SK-N-SH treated with all-trans-retinoic acid at 6 μM for 48 hours (cell line): ENCODE measurements at regions not wholly inside any gene's neighbourhood (a gene's known extent, or its start where the extent isn't known, plus 50 kb on each side); places are given as distances from the start of the nearest gene placed in this dataset.

Experiments
- ATAC-seq: fragments of 200-7000 bp; cut with Tn5 transposase; 3 replicates; pipeline ENCODE4 v1.9.1; 2020; ENCODE audit warnings: mild to moderate bottlenecking, moderate library complexity
- ARNTL ChIP-seq: fragments of 450-650 bp; formaldehyde crosslinking; IDR thresholded peaks from 2 replicates; pipeline ENCODE4 v1.5.0; 2020; ENCODE audit warnings: low read depth, mild to moderate bottlenecking, moderate library complexity, borderline replicate concordance
- BACH2 ChIP-seq: fragments of 250-450 bp; sonication (Bioruptor Pico); IDR thresholded peaks from 2 replicates; pipeline ENCODE4 v1.9.0; 2021; ENCODE audit warnings: mild to moderate bottlenecking, borderline replicate concordance
- CSDC2 ChIP-seq: fragments of 250-450 bp; sonication (Bioruptor Pico); IDR thresholded peaks from 2 replicates; pipeline ENCODE4 v1.5.0; 2020; ENCODE audit warnings: mild to moderate bottlenecking, moderate library complexity
- ESRRG ChIP-seq: fragments of 250-450 bp; sonication (Bioruptor Pico); IDR thresholded peaks from 2 replicates; pipeline ENCODE4 v1.6.1; 2021; ENCODE audit warnings: mild to moderate bottlenecking
- GLIS3 ChIP-seq: fragments of 250-450 bp; sonication (Bioruptor Pico); IDR thresholded peaks from 2 replicates; pipeline ENCODE4 v1.5.0; 2020; ENCODE audit warnings: mild to moderate bottlenecking, moderate library complexity
- ISL1 ChIP-seq: fragments of 250-450 bp; sonication (Bioruptor Pico); IDR thresholded peaks from 2 replicates; pipeline ENCODE4 v2.1.2; 2022; ENCODE audit warnings: mild to moderate bottlenecking, moderate library complexity
- OSR1 ChIP-seq: fragments of 250-450 bp; sonication (Bioruptor Pico); IDR thresholded peaks from 2 replicates; pipeline ENCODE4 v1.8.0; 2022; ENCODE audit warnings: moderate library complexity, mild to moderate bottlenecking, inconsistent platforms
- PPARA ChIP-seq: fragments of 250-450 bp; sonication (Bioruptor Pico); IDR thresholded peaks from 2 replicates; pipeline ENCODE4 v1.5.0; 2020; ENCODE audit warnings: mild to moderate bottlenecking, borderline replicate concordance
- RARB ChIP-seq: fragments of 250-450 bp; sonication (Bioruptor Pico); IDR thresholded peaks from 2 replicates; pipeline ENCODE4 v1.8.0; 2021; ENCODE audit warnings: mild to moderate bottlenecking, moderate library complexity
- TCF4 ChIP-seq: fragments of 250-450 bp; sonication (Bioruptor Pico); IDR thresholded peaks from 2 replicates; pipeline ENCODE4 v1.8.0; 2021; ENCODE audit warnings: mild to moderate bottlenecking, moderate library complexity, borderline replicate concordance
- TOX ChIP-seq: fragments of 250-450 bp; sonication (Bioruptor Pico); IDR thresholded peaks from 2 replicates; pipeline ENCODE4 v1.8.0; 2021; ENCODE audit warnings: mild to moderate bottlenecking, moderate library complexity, borderline replicate concordance
- ZC3H10 ChIP-seq: fragments of 250-450 bp; sonication (Bioruptor Pico); IDR thresholded peaks from 2 replicates; pipeline ENCODE4 v1.5.1; 2021; ENCODE audit warnings: mild to moderate bottlenecking, moderate library complexity
- ZFP3 ChIP-seq: fragments of 250-450 bp; sonication (Bioruptor Pico); IDR thresholded peaks from 2 replicates; pipeline ENCODE4 v1.5.0; 2020; ENCODE audit warnings: mild to moderate bottlenecking, moderate library complexity
- ZFP30 ChIP-seq: fragments of 450-650 bp; formaldehyde crosslinking; IDR thresholded peaks from 2 replicates; pipeline ENCODE4 v1.5.0; 2022; ENCODE audit warnings: mild to moderate bottlenecking, moderate library complexity
- ZNF565 ChIP-seq: fragments of 450-650 bp; formaldehyde crosslinking; conservative IDR thresholded peaks from 2 replicates; pipeline ENCODE4 v1.5.0; 2020; ENCODE audit warnings: low read depth, mild to moderate bottlenecking, moderate library complexity
- ZNF70 ChIP-seq: fragments of 450-650 bp; formaldehyde crosslinking; IDR thresholded peaks from 2 replicates; pipeline ENCODE4 v1.5.0; 2020; ENCODE audit warnings: mild to moderate bottlenecking, moderate library complexity
- ZNF8 ChIP-seq: fragments of 450-650 bp; formaldehyde crosslinking; IDR thresholded peaks from 2 replicates; pipeline ENCODE4 v1.5.0; 2020; ENCODE audit warnings: mild to moderate bottlenecking, moderate library complexity
- TF ChIP-seq, protein P1 (sequence below): fragments of 250-450 bp; sonication (Bioruptor Pico); IDR thresholded peaks from 2 replicates; pipeline ENCODE4 v1.8.0; 2021; ENCODE audit warnings: low read depth, mild to moderate bottlenecking, moderate library complexity, borderline replicate concordance
- TF ChIP-seq, protein P2 (sequence below): fragments of 250-450 bp; sonication (Bioruptor Pico); IDR thresholded peaks from 2 replicates; pipeline ENCODE4 v1.5.1; 2020; ENCODE audit warnings: low read depth, mild to moderate bottlenecking, moderate library complexity
- TF ChIP-seq, protein P3 (sequence below): fragments of 250-450 bp; sonication (Bioruptor Pico); IDR thresholded peaks from 2 replicates; pipeline ENCODE4 v1.8.0; 2020; ENCODE audit warnings: mild to moderate bottlenecking, moderate library complexity, borderline replicate concordance
- TF ChIP-seq, protein P4 (sequence below): fragments of 250-450 bp; sonication (Bioruptor Pico); IDR thresholded peaks from 2 replicates; pipeline ENCODE4 v1.5.1; 2021; ENCODE audit warnings: mild to moderate bottlenecking, moderate library complexity

DNA sequence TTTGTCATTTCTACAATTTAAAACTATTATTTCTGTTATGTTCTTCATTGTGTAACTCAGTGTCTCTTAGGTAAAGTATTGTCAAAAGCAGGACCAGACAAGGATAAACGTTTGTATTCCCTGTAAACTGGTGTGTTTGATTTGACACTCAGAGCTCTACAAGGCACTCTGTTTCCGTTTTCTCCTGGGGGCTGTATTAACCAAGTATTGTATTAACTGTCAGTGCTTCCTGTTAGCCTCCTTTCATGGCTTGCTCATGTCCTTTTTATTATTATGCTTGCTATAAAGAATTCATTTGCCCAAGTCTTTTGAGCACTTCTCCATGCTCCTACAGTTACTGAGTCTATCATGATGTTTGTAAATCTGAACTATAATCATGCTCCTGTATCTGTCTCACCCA lies 323.7 kb downstream of the LPIN1 start:
- peak; percentile 78 for ATAC-seq

DNA sequence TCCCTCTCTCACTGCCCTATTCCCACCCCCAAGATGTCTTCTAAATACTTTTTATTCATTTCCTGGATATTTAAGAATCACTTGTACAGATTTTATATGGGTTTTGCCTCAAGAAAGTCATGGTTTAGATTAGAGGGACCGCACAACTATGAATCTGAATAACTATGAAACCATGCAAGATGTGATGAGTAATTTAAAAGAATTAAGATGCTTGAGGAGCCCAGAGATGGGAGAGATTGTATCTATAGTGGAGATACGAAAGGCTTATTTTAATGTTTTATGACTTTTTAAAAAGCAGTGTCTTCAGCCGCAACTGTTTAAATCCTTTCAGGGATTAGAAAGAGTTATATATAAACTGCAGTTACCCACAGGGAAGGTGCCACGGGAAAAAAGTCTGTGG lies 324.1 kb downstream of the LPIN1 start:
- no peak for TF ChIP-seq RARB (CRISPR knock-in tag)
- TF ChIP-seq ARNTL, result no peak
- no peak for TF ChIP-seq OSR1 (CRISPR knock-in tag)
- no peak for TF ChIP-seq CSDC2
- no peak for TF ChIP-seq ISL1
- no peak for TF ChIP-seq PPARA (CRISPR knock-in tag)
- TF ChIP-seq ZNF70 (CRISPR knock-in tag), result no peak
- TF ChIP-seq, protein P1, sequence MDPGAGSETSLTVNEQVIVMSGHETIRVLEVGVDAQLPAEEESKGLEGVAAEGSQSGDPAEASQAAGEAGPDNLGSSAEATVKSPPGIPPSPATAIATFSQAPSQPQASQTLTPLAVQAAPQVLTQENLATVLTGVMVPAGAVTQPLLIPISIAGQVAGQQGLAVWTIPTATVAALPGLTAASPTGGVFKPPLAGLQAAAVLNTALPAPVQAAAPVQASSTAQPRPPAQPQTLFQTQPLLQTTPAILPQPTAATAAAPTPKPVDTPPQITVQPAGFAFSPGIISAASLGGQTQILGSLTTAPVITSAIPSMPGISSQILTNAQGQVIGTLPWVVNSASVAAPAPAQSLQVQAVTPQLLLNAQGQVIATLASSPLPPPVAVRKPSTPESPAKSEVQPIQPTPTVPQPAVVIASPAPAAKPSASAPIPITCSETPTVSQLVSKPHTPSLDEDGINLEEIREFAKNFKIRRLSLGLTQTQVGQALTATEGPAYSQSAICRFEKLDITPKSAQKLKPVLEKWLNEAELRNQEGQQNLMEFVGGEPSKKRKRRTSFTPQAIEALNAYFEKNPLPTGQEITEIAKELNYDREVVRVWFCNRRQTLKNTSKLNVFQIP (CRISPR knock-in tag), result no peak
- no peak for TF ChIP-seq ESRRG (CRISPR knock-in tag)
- TF ChIP-seq BACH2, result no peak
- TF ChIP-seq ZFP3 (CRISPR knock-in tag), result no peak
- TF ChIP-seq, protein P2, sequence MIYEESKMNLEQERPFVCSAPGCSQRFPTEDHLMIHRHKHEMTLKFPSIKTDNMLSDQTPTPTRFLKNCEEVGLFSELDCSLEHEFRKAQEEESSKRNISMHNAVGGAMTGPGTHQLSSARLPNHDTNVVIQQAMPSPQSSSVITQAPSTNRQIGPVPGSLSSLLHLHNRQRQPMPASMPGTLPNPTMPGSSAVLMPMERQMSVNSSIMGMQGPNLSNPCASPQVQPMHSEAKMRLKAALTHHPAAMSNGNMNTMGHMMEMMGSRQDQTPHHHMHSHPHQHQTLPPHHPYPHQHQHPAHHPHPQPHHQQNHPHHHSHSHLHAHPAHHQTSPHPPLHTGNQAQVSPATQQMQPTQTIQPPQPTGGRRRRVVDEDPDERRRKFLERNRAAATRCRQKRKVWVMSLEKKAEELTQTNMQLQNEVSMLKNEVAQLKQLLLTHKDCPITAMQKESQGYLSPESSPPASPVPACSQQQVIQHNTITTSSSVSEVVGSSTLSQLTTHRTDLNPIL, result no peak
- no peak for TF ChIP-seq ZNF565 (CRISPR knock-in tag)
- no peak for TF ChIP-seq TOX (CRISPR knock-in tag)
- no peak for TF ChIP-seq ZFP30 (CRISPR knock-in tag)
- TF ChIP-seq ZNF8 (CRISPR knock-in tag), result no peak
- TF ChIP-seq, protein P3, sequence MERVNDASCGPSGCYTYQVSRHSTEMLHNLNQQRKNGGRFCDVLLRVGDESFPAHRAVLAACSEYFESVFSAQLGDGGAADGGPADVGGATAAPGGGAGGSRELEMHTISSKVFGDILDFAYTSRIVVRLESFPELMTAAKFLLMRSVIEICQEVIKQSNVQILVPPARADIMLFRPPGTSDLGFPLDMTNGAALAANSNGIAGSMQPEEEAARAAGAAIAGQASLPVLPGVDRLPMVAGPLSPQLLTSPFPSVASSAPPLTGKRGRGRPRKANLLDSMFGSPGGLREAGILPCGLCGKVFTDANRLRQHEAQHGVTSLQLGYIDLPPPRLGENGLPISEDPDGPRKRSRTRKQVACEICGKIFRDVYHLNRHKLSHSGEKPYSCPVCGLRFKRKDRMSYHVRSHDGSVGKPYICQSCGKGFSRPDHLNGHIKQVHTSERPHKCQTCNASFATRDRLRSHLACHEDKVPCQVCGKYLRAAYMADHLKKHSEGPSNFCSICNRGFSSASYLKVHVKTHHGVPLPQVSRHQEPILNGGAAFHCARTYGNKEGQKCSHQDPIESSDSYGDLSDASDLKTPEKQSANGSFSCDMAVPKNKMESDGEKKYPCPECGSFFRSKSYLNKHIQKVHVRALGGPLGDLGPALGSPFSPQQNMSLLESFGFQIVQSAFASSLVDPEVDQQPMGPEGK (CRISPR knock-in tag), result no peak
- TF ChIP-seq TCF4, result no peak
- no peak for TF ChIP-seq ZC3H10 (CRISPR knock-in tag)
- TF ChIP-seq GLIS3 (CRISPR knock-in tag), result no peak
- ATAC-seq, result peak; percentile 89

More for the DNA sequence above, 323.7 kb downstream of the LPIN1 start:
- no peak for TF ChIP-seq ZNF565 (CRISPR knock-in tag)
- no peak for TF ChIP-seq GLIS3 (CRISPR knock-in tag)
- no peak for TF ChIP-seq TOX (CRISPR knock-in tag)
- TF ChIP-seq, protein P1 (CRISPR knock-in tag), result no peak
- TF ChIP-seq, protein P3 (CRISPR knock-in tag), result no peak
- no peak for TF ChIP-seq ZNF8 (CRISPR knock-in tag)
- TF ChIP-seq BACH2, result no peak
- no peak for TF ChIP-seq ESRRG (CRISPR knock-in tag)
- no peak for TF ChIP-seq ZNF70 (CRISPR knock-in tag)
- TF ChIP-seq, all 23 proteins: peak for 0

DNA sequence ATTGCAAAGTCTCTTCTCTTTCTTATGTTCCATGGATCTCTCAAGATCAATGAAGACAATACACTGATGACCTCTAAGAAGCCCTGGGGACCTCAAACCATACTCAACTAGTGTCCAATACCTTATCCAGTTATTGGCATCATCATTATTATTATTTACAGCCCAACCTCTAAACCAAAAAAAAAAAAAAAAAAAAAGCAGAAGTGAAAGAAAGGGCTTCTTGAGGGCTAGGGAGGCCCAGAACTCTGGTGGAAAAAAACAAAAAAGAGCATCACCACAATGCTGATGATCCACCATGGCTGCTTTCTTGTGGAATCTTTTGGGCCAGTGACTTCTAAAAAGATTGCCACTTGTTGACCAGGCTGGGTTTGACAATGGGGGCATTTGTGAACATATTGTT lies 324.9 kb downstream of the LPIN1 start:
- TF ChIP-seq ZFP3 (CRISPR knock-in tag), result no peak
- TF ChIP-seq ZFP30 (CRISPR knock-in tag), result no peak
- TF ChIP-seq ESRRG (CRISPR knock-in tag), result no peak
- TF ChIP-seq, protein P3 (CRISPR knock-in tag), result no peak
- TF ChIP-seq OSR1 (CRISPR knock-in tag), result no peak
- TF ChIP-seq GLIS3 (CRISPR knock-in tag), result no peak
- TF ChIP-seq, protein P4, sequence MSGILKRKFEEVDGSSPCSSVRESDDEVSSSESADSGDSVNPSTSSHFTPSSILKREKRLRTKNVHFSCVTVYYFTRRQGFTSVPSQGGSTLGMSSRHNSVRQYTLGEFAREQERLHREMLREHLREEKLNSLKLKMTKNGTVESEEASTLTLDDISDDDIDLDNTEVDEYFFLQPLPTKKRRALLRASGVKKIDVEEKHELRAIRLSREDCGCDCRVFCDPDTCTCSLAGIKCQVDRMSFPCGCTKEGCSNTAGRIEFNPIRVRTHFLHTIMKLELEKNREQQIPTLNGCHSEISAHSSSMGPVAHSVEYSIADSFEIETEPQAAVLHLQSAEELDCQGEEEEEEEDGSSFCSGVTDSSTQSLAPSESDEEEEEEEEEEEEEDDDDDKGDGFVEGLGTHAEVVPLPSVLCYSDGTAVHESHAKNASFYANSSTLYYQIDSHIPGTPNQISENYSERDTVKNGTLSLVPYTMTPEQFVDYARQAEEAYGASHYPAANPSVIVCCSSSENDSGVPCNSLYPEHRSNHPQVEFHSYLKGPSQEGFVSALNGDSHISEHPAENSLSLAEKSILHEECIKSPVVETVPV (CRISPR knock-in tag), result no peak
- no peak for TF ChIP-seq ZNF565 (CRISPR knock-in tag)
- no peak for TF ChIP-seq ZNF8 (CRISPR knock-in tag)
- TF ChIP-seq BACH2, result no peak
- TF ChIP-seq, all 23 proteins: peak for 0
- ATAC-seq, result no peak
